ENCODE measurements at regions not wholly inside any gene's neighbourhood (a gene's known extent, or its start where the extent isn't known, plus 50 kb on each side); places are given as distances from the start of the nearest gene placed in this dataset.
"Not testable (repeated sequence)": the region's sequence is repeated elsewhere in the genome, so short reads cannot be mapped to it uniquely, and the experiment has no call there.

DNA sequence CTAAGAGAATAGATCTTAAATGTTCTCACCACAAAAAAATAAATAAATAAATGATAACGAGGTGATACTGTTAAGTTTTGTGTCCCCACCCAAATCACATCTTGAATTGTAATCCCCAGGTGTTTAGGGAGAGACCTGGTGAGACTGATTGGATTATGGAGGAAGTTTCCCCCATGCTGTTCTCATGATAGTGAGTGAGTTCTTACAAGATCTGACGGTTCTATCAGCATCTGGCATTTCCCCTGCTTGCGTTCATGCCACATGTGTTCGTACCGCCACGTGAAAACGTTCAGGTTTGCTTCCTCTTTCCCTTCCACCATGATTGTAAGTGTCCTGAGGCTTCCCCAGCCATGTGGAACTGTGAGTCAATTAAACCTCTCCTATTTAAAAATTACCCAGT is 1514.8 kb upstream of the TENM4 start:
- DNase-seq: no peak
- Mint-ChIP-seq H3K27me3 (ENCODE audit: low read depth) (no peaks in the 10 kb centered on the region), H3K36me3 (ENCODE audit: low read depth) (no peaks in the 10 kb centered on the region), H3K27ac (no peak overlapping the region), H3K4me3 (no peak overlapping the region), H3K4me1 (ENCODE audit: low read depth) (no peaks in the 10 kb centered on the region), H3K9me3 (peaks cover 2% of the 10 kb centered on the region)
- CTCF ChIA-PET: no interaction called here
- intact Hi-C loops (cut with micrococcal nuclease): no loop called here

DNA sequence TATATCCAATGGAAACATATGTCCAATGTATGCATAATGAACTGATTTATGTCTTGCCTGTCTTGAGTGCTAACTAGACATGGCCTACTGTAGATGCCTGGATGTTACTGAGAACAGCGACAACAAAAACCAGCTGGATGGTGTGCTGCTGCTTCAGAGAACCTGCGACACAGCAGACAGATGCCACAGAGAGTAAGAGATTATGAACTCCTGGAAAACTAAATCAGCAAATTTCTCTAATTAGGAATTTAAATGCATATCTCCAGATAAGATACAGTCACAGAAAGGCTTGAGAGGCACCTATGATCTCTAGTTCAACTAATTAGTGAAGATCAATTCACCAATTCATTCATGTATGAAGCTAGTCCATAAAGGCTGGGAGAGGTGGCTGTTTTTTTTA is 1508.0 kb upstream of the TENM4 start:
- CTCF ChIA-PET: no interaction called here
- H3K27me3 Mint-ChIP-seq (ENCODE audit: low read depth): no peaks in the 10 kb centered on the region
- H3K4me1 Mint-ChIP-seq (ENCODE audit: low read depth): no peaks in the 10 kb centered on the region
- intact Hi-C loops (cut with micrococcal nuclease): no loop called here
- no peak overlapping the region for H3K27ac Mint-ChIP-seq
- peaks cover 6% of the 10 kb centered on the region for H3K9me3 Mint-ChIP-seq
- no peaks in the 10 kb centered on the region for H3K36me3 Mint-ChIP-seq (ENCODE audit: low read depth)
- no peak for DNase-seq
- H3K4me3 Mint-ChIP-seq: no peak overlapping the region

DNA sequence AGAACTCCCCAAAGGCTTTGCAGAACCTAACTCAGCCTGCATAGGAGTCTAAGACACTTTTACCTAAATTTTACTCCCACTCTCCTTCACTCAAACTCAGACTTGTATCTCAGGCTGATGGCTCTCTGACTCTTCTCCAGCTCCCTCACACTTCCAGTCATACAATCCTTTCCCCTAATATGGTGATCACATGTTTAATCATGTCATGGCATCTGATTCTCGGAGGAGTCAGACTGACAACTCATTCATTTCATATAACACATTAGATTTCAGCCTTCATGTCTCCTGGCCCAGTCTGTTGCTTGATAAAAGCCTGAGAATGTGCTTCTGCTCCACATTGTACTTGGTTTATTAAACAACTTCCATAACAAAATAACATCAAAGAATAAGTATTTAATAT is 1503.9 kb upstream of the TENM4 start:
- H3K9me3 Mint-ChIP-seq: peaks cover 10% of the 10 kb centered on the region
- no peak overlapping the region for H3K4me3 Mint-ChIP-seq
- no peaks in the 10 kb centered on the region for H3K36me3 Mint-ChIP-seq (ENCODE audit: low read depth)
- no peak for DNase-seq
- no peaks in the 10 kb centered on the region for H3K4me1 Mint-ChIP-seq (ENCODE audit: low read depth)
- H3K27me3 Mint-ChIP-seq (ENCODE audit: low read depth): no peaks in the 10 kb centered on the region
- CTCF ChIA-PET: no interaction called here
- no peak overlapping the region for H3K27ac Mint-ChIP-seq
- intact Hi-C loops (cut with micrococcal nuclease): no loop called here

DNA sequence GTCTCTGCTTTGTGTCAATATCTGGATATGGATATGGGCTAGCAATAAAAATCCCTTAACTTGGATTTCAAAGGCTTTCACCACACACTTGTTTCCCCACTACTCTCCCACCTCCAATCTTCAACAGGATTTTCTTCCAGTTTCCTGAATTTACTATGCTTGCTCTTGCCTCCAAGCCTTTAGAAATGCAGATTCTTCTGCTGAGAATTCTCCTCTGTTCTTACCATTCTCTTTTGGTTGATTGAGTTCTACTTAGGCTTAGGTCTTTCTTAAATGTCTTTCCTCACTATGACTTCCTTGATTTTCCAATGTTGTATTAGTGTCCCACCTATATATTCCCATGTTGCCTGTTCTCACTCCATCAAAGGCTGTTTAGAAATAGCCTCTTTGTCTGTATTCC is 1502.4 kb upstream of the TENM4 start:
- H3K27me3 Mint-ChIP-seq (ENCODE audit: low read depth): no peaks in the 10 kb centered on the region
- no peak overlapping the region for H3K4me3 Mint-ChIP-seq
- intact Hi-C loops (cut with micrococcal nuclease): no loop called here
- CTCF ChIA-PET: no interaction called here
- no peak for DNase-seq
- no peak overlapping the region for H3K27ac Mint-ChIP-seq
- H3K36me3 Mint-ChIP-seq (ENCODE audit: low read depth): no peaks in the 10 kb centered on the region
- H3K9me3 Mint-ChIP-seq: peaks cover 4% of the 10 kb centered on the region
- no peaks in the 10 kb centered on the region for H3K4me1 Mint-ChIP-seq (ENCODE audit: low read depth)

DNA sequence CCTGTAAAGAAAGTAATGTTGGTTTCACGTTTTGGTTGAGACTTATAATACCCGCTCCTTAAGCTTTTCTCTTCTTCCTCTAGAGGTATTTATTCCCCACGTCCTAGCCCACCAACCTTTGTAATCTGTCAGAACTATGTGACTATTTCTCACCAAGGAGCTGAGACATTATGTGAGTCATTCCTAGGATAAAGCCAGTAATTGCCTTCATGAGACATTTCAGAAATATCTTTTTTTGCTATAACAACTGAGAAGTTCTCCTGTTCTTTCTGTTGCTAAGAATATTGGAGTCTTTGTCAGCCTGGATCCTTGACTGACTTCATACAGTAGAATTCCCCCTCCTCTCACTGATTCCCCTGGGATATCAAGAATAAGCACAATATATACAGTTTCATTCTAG is 1497.0 kb upstream of the TENM4 start:
- no peak for DNase-seq
- Mint-ChIP-seq H3K4me1 (ENCODE audit: low read depth) (no peaks in the 10 kb centered on the region), H3K36me3 (ENCODE audit: low read depth) (no peaks in the 10 kb centered on the region), H3K4me3 (no peak overlapping the region), H3K9me3 (no peaks in the 10 kb centered on the region), H3K27ac (no peak overlapping the region), H3K27me3 (ENCODE audit: low read depth) (no peaks in the 10 kb centered on the region)
- CTCF ChIA-PET: no interaction called here
- intact Hi-C loops (cut with micrococcal nuclease): no loop called here

DNA sequence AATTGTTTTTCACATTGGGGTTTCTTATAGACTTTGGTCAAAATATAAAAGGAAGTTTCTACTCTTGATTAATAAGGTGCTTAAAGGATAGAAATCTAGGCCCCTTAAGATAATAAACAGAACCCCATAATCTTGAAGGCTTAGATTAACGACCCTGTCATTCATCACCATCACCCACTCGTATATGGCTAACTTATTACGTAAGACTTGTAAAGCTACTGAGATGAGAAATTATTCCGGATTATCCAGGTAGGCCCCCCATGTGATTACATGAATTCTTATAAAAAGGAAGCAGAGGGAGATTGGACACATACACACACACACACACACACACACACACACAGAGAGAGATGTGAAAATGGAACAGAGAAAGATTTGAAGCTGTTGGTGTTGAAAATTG is 1489.2 kb upstream of the TENM4 start:
- no peaks in the 10 kb centered on the region for H3K36me3 Mint-ChIP-seq (ENCODE audit: low read depth)
- no peaks in the 10 kb centered on the region for H3K9me3 Mint-ChIP-seq
- no peak for DNase-seq
- no peak overlapping the region for H3K27ac Mint-ChIP-seq
- no peak overlapping the region for H3K4me3 Mint-ChIP-seq
- intact Hi-C loops (cut with micrococcal nuclease): no loop called here
- CTCF ChIA-PET: no interaction called here
- H3K27me3 Mint-ChIP-seq (ENCODE audit: low read depth): no peaks in the 10 kb centered on the region
- H3K4me1 Mint-ChIP-seq (ENCODE audit: low read depth): no peaks in the 10 kb centered on the region

DNA sequence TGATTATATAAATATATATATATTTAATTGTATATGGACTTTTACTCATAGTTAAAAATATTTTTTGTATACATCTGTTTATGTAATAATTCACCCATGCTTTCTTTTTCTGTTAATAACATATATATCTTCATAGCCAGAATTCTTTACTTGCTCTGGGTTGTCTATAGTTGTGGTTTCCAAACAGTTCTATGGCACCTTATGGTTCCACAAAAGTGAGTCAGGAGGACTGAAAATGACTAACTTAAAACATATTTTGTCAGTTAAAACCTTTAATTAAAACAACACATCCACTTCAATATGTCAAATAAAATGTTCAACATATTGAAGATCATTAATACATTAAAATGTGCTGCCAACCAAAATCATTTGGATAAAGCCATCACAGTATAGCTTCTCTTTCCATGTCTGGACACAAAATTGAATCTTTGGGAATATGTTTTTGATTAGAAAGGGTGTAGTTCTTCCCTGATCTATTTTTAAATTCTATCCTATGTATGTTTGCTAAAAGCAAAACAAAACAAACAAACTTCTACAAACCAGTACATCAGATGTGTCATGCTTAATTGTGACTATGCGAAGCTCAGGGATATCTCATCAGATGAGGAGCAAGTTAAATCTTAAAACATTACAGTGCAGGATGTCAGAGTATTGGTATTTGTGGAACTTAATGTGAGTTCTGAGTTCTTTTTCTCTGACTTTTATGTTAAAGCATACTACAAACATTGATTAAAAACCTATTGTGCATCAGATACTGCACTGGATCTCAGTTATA is 1488.4 kb upstream of the TENM4 start:
- H3K27me3 Mint-ChIP-seq (ENCODE audit: low read depth): no peaks in the 10 kb centered on the region
- H3K27ac Mint-ChIP-seq: no peak overlapping the region
- no peak for DNase-seq
- H3K4me3 Mint-ChIP-seq: no peak overlapping the region
- CTCF ChIA-PET: no interaction called here
- no peaks in the 10 kb centered on the region for H3K36me3 Mint-ChIP-seq (ENCODE audit: low read depth)
- no peaks in the 10 kb centered on the region for H3K9me3 Mint-ChIP-seq
- intact Hi-C loops (cut with micrococcal nuclease): no loop called here
- H3K4me1 Mint-ChIP-seq (ENCODE audit: low read depth): no peaks in the 10 kb centered on the region

DNA sequence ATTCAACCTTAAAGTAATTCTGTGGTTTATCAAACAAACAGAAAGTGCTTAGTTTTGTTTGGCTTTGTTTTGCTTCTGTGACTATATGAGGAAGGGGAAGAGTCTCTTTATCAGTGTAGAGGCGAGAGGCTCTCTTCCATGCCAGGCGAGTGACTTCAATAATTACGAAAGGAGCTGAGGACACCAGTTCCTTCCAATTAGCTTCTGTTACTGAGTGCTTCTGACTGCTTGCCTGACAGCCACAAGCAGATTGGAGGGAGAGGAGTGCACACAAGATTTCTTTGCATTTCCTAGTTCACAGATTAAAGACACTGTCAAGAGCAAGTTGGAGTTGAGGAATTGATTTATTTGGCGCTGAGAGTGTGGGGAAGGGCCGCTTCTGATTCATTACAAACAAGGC is 1484.5 kb upstream of the TENM4 start:
- no peak for DNase-seq
- H3K36me3 Mint-ChIP-seq (ENCODE audit: low read depth): no peaks in the 10 kb centered on the region
- H3K27ac Mint-ChIP-seq: no peak overlapping the region
- H3K4me3 Mint-ChIP-seq: no peak overlapping the region
- no peaks in the 10 kb centered on the region for H3K4me1 Mint-ChIP-seq (ENCODE audit: low read depth)
- intact Hi-C loops (cut with micrococcal nuclease): no loop called here
- no peaks in the 10 kb centered on the region for H3K9me3 Mint-ChIP-seq
- H3K27me3 Mint-ChIP-seq (ENCODE audit: low read depth): no peaks in the 10 kb centered on the region
- CTCF ChIA-PET: no interaction called here

DNA sequence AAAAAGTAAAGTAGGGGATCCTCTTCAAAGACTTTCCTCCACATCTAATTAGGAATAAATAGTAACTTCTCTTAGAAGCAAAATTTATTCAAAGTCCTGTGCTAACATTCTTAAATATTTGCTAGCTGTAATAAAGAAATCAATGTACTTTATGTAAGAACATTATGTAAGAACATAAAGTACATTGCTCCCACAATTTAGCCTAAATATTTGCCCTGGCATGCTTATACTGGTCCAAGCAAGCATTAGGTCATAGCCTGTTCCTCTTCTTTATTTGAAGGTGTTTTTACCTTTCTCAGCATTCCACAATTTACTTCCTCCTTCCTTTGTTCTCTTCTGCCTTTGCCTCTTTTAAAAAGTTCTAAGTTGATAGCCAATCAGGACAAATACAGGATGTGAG is 1480.5 kb upstream of the TENM4 start:
- CTCF ChIA-PET: interaction anchor here (0.6 to 1.1 kb wide), 2 partner anchors 11 to 576 kb away, joined by 3 read pairs; no protein-coding TSS in a partner anchor
- intact Hi-C loops (cut with micrococcal nuclease); H3K27me3 Mint-ChIP-seq (ENCODE audit: low read depth); DNase-seq; H3K27ac Mint-ChIP-seq; H3K9me3 Mint-ChIP-seq; H3K4me1 Mint-ChIP-seq (ENCODE audit: low read depth); H3K36me3 Mint-ChIP-seq (ENCODE audit: low read depth); H3K4me3 Mint-ChIP-seq: not testable (repeated sequence)

DNA sequence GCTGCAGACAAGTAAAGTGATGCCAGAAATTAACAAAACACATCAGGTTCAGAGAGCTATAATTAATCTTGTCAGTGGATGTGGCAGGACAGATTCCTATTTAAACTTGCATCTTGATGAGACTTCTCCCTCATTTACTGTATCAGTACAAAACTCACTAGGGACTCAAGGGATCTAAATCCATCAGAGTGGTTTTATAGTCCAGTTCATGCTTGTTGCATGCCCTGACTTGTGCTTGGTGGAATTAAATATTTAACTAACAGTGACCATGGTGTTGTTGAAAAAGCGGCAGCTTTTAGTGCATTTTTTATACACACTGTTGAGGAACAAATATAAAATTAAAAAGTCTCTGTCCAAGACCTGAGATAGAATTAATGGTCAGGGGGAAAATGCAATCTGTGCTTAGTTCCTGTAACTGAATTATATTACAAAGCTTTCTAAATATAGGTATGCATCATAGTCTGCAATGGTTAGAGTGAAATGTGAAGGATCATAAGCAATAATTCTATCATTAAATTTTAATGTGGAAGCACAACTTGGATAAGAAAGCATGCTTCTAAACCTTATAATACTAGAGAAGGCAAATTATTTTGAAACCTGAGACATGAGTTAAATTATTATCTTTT is 1475.5 kb upstream of the TENM4 start:
- H3K4me1 Mint-ChIP-seq (ENCODE audit: low read depth): no peaks in the 10 kb centered on the region
- intact Hi-C loops (cut with micrococcal nuclease): no loop called here
- no peak overlapping the region for H3K4me3 Mint-ChIP-seq
- DNase-seq: no peak
- H3K36me3 Mint-ChIP-seq (ENCODE audit: low read depth): no peaks in the 10 kb centered on the region
- peaks cover 1% of the 10 kb centered on the region for H3K9me3 Mint-ChIP-seq
- CTCF ChIA-PET: no interaction called here
- no peaks in the 10 kb centered on the region for H3K27me3 Mint-ChIP-seq (ENCODE audit: low read depth)
- H3K27ac Mint-ChIP-seq: no peak overlapping the region

DNA sequence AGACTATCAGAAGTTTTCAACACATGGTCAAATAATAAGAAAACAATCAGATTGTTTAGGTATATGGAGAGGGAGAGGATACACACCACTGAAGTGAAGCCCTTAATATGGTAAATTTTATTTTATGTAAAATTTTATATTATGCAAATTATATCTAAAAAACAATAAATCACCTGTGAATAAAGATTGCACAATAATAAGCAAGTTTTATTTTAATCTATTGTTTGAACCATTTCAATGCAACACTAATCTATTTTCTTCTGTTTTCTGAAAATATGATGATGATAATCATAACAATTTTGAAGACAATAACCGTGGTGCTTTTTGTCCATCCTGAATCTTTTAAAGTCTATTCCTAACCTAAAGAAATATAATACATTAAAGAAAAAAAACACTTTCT is 1473.5 kb upstream of the TENM4 start:
- intact Hi-C loops (cut with micrococcal nuclease): no loop called here
- Mint-ChIP-seq H3K9me3 (peaks cover 1% of the 10 kb centered on the region), H3K27me3 (ENCODE audit: low read depth) (no peaks in the 10 kb centered on the region), H3K36me3 (ENCODE audit: low read depth) (no peaks in the 10 kb centered on the region), H3K4me3 (no peak overlapping the region), H3K4me1 (ENCODE audit: low read depth) (no peaks in the 10 kb centered on the region), H3K27ac (no peak overlapping the region)
- CTCF ChIA-PET: no interaction called here
- DNase-seq: no peak

DNA sequence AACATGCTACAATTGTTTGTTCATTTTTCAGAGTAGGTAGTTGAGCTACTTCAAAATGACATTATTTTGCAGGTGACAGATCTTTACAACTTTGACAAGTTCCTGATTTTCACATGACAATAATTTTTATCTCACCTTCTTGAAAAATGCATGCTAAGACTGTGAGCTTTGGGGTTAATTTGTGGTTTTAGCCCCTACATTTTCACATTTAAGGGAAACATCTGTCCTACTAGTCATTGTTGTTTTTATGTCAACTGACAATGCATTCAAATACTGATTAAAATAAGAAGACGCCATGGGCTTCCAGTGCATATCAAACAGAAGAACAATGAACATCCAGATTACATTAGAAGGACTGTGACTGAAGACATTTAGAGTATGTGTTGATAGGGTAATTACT is 1470.8 kb upstream of the TENM4 start:
- peaks cover 5% of the 10 kb centered on the region for H3K9me3 Mint-ChIP-seq
- no peak overlapping the region for H3K4me3 Mint-ChIP-seq
- intact Hi-C loops (cut with micrococcal nuclease): no loop called here
- H3K36me3 Mint-ChIP-seq (ENCODE audit: low read depth): no peaks in the 10 kb centered on the region
- CTCF ChIA-PET: no interaction called here
- no peak overlapping the region for H3K27ac Mint-ChIP-seq
- no peak for DNase-seq
- no peaks in the 10 kb centered on the region for H3K27me3 Mint-ChIP-seq (ENCODE audit: low read depth)
- no peaks in the 10 kb centered on the region for H3K4me1 Mint-ChIP-seq (ENCODE audit: low read depth)

DNA sequence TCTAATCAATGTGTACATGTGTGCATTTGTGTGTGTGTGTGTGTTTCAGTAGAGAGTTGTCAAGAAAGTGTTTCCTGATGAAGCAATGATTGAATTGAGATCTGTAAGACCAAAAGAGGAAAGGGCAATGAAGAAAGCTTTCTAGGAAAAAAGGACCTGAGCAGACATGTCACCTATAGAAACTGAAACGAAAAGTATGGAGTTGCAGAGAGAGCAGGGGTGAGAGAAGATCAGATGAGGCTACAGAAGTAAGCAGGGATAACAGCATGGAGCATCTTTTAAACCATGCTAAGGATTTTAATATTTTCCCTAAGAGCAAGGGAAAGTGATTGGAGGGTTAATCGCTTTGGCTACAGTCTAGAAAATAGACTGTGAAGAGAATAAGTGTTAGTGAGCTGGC is 1459.4 kb upstream of the TENM4 start:
- H3K9me3 Mint-ChIP-seq: peaks cover 8% of the 10 kb centered on the region
- CTCF ChIA-PET: no interaction called here
- no peaks in the 10 kb centered on the region for H3K27me3 Mint-ChIP-seq (ENCODE audit: low read depth)
- H3K4me1 Mint-ChIP-seq (ENCODE audit: low read depth): no peaks in the 10 kb centered on the region
- no peaks in the 10 kb centered on the region for H3K36me3 Mint-ChIP-seq (ENCODE audit: low read depth)
- DNase-seq: no peak
- no peak overlapping the region for H3K4me3 Mint-ChIP-seq
- intact Hi-C loops (cut with micrococcal nuclease): no loop called here
- H3K27ac Mint-ChIP-seq: no peak overlapping the region
